Kidney epithelial cell (primary cell): ENCODE measurements at regions not wholly inside any gene's neighbourhood (a gene's known extent, or its start where the extent isn't known, plus 50 kb on each side); places are given as distances from the start of the nearest gene placed in this dataset.

Experiments
- DNase-seq: peaks from one replicate; pipeline ENCODE4 v3.0.0-alpha.2; 2010; ENCODE audit warnings: low read depth
- H3K27me3 ChIP-seq: 2 replicates; pipeline ENCODE4 v1.6.0; 2011; ENCODE audit warnings: low read length; ENCODE audit not compliant: control insufficient read depth, insufficient read depth
- H3K36me3 ChIP-seq: 2 replicates; pipeline ENCODE4 v1.5.1; 2011; ENCODE audit warnings: low read length; ENCODE audit not compliant: control insufficient read depth, insufficient read depth
- H3K4me3 ChIP-seq: 2 replicates; pipeline ENCODE4 v1.5.1; 2011; ENCODE audit warnings: low read depth, mild to moderate bottlenecking, control low read depth, low read length
- CTCF ChIP-seq: IDR thresholded peaks from 2 replicates; pipeline ENCODE4 v1.5.1; 2011; ENCODE audit warnings: mild to moderate bottlenecking, moderate library complexity, low read length, control low read depth, inconsistent platforms; ENCODE audit not compliant: insufficient read depth, poor library complexity, severe bottlenecking

- no peaks in the 10 kb centered on the region for H3K27me3 ChIP-seq
- no peak for DNase-seq
- H3K4me3 ChIP-seq = no peak overlapping the region
- no peak for TF ChIP-seq CTCF
- no peaks in the 10 kb centered on the region for H3K36me3 ChIP-seq
Measured at GRCh38 chr16:79980650-79981521, 380.3 kb upstream of the MAF start.

DNA sequence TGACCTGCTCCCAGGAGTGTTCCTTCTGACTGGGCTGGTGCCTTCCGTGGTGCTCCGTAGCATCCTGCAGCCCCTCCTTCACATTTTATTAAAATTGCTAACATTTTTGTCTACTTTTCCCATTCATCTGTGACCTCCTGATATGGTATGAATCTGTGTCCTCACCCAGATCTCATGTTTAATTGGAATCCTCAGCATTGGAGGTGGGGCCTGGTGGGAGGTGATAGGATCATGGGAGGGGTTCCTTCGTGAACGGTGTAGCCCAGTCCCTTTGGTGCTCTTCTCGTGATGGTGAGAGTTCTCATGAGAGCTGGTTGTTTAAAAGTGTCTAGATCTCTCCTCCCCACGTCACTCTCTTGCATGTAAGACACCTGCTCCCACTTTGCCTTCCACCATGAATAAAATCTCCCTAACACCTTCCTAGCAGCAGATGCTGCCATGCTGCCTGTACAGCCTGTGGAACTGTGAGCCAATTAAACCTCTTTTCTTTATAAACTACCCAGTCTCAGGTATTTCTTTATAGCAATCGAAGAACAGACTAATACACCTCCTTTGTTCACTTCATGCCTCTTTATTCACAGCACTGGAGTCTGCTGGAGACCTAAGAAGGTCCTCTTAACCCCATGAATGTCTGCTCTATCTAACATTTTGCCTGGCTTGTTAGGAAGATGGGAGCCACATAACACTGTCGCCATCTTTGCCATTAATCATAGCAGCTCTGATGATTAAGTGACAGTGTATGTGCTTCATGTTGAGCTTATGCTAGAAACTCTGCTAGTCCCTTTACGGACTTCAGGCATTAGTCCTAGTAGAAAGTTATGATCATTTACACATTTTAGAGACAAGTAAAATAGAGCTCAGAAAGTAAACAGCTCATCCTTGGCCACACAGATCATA is 377.7 kb upstream of the MAF start:
- Histone ChIP-seq H3K27me3 (no peaks in the 10 kb centered on the region), H3K4me3 (no peak overlapping the region), H3K36me3 (no peaks in the 10 kb centered on the region)
- DNase-seq = no peak
- no peak for TF ChIP-seq CTCF

DNA sequence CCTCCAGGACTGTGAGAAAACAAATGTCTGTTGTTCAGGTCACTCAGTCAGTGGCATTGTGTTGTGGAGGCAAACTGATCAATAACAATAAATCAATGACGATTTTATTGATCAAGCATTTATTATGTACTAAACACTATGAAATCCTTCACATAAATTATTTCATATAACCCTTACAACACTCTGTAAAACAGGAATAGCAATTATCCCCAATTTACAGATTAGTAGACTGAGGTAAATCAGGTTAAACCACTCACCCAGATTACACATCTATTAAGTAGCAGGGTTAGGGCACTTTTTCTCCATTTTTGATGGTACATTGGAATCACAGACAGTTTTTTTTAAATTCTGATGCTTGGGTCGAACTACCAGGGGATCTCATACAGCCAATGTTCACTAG is 372.8 kb upstream of the MAF start:
- no peaks in the 10 kb centered on the region for H3K36me3 ChIP-seq
- no peak overlapping the region for H3K4me3 ChIP-seq
- DNase-seq = no peak
- no peak for TF ChIP-seq CTCF
- H3K27me3 ChIP-seq = no peaks in the 10 kb centered on the region

GRCh38 chr16:79972053-79972704 is 371.6 kb upstream of the MAF start:
- TF ChIP-seq CTCF = no peak
- H3K36me3 ChIP-seq = no peaks in the 10 kb centered on the region
- no peak for DNase-seq
- H3K4me3 ChIP-seq = no peak overlapping the region
- H3K27me3 ChIP-seq = no peaks in the 10 kb centered on the region

DNA sequence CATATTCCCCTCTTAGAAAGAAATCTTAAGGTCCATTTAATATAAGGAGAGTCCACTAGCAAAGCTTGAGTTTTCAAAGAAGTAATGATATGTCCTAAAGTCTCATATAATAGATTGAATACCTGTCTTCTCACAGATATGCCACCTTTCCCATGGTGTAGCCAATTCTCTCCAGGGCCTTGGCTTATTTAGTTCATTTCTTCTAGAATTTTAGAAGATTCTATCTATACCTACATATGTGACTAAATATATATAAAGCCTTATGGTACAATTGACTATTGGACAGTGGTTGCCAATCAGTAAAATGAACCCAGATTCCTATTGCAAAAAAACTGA is 370.7 kb upstream of the MAF start:
- Histone ChIP-seq H3K36me3 (no peaks in the 10 kb centered on the region), H3K4me3 (no peak overlapping the region), H3K27me3 (no peaks in the 10 kb centered on the region)
- TF ChIP-seq CTCF = no peak
- DNase-seq = no peak
